GM10248 (cell line): ENCODE measurements at regions not wholly inside any gene's neighbourhood (a gene's known extent, or its start where the extent isn't known, plus 50 kb on each side); places are given as distances from the start of the nearest gene placed in this dataset.
"Not testable (repeated sequence)": the region's sequence is repeated elsewhere in the genome, so short reads cannot be mapped to it uniquely, and the experiment has no call there.

Experiments
- CTCF ChIA-PET: fragments of 300-600 bp; sonication (Branson Sonifier 250); formaldehyde crosslinking; extraction: SDS; loops from one replicate; lab custom pipeline; 2021; ENCODE audit warnings: antibody characterized with exemption; lab: Yijun Ruan, JAX
- POLR2A ChIA-PET: fragments of 350-650 bp; sonication (Branson Sonifier 250); formaldehyde crosslinking; extraction: SDS; loops from one replicate; lab custom pipeline; 2020; ENCODE audit warnings: antibody characterized with exemption; lab: Yijun Ruan, JAX
- DNase-seq: peaks from one replicate; pipeline ENCODE4 v3.0.0; 2012; ENCODE audit errors: extremely low spot score
- TF ChIP-seq, protein P1 (sequence below): IDR thresholded peaks from 2 replicates; pipeline ENCODE4 v1.5.1; 2012; ENCODE audit warnings: mild to moderate bottlenecking, low read depth; ENCODE audit errors: extremely low read depth, missing control alignments, control extremely low read depth

DNA sequence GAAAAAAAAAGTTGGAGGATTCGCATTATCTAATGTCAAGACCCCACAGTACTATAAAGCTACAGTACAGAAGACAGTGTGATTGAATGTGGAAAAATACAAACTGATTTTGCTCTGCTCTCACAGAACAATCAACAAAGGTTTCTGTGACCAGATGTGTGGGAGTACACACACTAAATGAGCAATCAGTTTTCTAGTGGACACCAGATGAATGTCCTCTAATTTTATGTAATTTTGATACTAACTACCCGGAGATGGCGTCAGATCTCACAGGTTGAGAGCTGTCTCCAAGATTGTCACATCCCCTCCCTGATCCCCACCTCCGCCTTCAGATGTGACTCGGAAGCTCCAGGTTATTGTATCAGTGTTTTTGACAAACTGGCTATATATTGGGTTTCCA, 81.9 kb upstream of the HUWE1 start:
- DNase-seq: no peak
- ChIA-PET POLR2A (no interaction called here), CTCF (no interaction called here)
- TF ChIP-seq, protein P1, sequence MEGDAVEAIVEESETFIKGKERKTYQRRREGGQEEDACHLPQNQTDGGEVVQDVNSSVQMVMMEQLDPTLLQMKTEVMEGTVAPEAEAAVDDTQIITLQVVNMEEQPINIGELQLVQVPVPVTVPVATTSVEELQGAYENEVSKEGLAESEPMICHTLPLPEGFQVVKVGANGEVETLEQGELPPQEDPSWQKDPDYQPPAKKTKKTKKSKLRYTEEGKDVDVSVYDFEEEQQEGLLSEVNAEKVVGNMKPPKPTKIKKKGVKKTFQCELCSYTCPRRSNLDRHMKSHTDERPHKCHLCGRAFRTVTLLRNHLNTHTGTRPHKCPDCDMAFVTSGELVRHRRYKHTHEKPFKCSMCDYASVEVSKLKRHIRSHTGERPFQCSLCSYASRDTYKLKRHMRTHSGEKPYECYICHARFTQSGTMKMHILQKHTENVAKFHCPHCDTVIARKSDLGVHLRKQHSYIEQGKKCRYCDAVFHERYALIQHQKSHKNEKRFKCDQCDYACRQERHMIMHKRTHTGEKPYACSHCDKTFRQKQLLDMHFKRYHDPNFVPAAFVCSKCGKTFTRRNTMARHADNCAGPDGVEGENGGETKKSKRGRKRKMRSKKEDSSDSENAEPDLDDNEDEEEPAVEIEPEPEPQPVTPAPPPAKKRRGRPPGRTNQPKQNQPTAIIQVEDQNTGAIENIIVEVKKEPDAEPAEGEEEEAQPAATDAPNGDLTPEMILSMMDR: no peak

DNA sequence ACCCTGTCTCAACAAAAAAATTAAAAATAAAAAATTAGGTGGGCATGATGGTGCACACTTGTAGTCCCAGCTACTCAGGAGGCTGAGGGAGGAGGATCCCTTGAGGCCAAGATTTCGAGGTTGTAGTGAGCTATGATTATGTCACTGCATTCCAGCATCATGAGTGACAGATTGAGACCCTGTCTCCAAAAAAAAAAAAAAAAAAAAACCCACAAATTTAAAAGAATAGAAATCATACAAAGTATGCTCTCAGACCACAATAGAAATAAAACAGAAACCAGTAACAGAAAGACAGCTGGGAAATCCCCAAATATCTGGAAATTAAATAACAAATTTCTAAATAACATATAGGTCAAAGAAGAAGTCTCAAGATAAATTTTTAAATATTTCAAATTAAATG, 81.0 kb upstream of the HUWE1 start:
- ChIA-PET POLR2A (interaction anchor here (0.6 to 0.7 kb wide), 2 partner anchors 572 to 765 kb away, joined by 5 to 6 read pairs; no protein-coding TSS in a partner anchor), CTCF (no interaction called here)
- no peak for DNase-seq
- TF ChIP-seq, protein P1: no peak

DNA sequence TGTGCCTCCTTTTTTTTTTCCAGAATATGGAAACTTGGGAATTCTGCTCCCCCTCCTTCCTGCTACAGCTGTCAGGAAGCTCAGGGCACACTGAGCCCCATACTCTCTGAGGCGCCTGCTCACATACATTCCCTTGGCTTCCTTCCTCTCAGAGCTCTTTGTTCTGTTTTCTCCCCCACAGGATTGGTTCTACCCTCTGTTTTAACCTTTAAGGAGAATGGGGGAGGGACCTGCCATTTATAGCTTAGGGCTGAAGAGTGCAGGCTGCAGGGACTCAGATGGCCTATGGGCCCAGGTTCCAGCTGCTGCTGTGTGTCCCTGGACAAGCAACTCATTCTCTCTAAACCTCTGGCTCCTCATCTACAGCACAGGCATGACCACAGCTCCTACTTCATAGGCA, 70.7 kb upstream of the HUWE1 start:
- DNase-seq, POLR2A ChIA-PET, CTCF ChIA-PET: not testable (repeated sequence)

DNA sequence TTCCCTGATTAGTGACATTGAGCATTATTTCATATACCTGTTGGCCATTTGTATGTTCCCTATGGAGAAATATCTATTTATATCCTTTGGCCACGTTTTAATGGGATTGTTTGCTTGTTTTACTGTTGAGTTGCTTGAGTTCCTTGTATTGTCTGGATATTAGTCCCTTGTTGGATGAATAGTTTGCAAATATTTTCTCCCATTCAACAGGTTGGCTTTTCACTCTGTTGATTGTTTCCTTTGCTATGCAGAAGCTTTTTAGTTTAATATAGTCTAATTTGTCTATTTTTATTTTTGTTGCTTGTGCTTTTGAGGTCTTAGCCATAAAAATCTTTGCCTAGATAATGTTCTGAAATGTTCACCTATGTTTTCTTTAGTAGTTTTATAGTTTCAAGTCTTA, 60.2 kb upstream of the HUWE1 start:
- DNase-seq: no peak
- CTCF ChIA-PET: no interaction called here
- POLR2A ChIA-PET: interaction anchor here (0.6 kb wide), 1 partner anchor 296 kb away, joined by 8 read pairs; no protein-coding TSS in a partner anchor
- TF ChIP-seq, protein P1: no peak

DNA sequence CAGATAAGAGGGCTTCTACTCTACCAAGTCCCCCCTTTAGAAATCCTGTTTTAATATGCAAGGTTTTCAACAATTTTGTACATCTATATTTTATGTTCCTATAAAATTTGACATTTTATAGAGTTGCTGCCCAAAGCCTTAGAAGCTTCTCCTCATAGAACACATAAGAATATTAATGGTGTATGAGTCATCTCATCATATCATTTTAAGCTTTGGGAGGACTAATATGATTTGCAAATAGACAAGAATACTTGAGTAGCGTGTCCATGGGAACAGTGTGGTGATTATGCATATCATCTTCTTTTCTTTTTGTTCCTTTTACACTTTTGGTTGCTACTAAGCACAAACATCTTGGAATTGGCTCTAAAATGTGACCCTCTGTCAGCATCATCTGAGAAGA, 56.7 kb upstream of the HUWE1 start:
- TF ChIP-seq, protein P1: no peak
- POLR2A ChIA-PET: no interaction called here
- DNase-seq: no peak
- CTCF ChIA-PET: no interaction called here

DNA sequence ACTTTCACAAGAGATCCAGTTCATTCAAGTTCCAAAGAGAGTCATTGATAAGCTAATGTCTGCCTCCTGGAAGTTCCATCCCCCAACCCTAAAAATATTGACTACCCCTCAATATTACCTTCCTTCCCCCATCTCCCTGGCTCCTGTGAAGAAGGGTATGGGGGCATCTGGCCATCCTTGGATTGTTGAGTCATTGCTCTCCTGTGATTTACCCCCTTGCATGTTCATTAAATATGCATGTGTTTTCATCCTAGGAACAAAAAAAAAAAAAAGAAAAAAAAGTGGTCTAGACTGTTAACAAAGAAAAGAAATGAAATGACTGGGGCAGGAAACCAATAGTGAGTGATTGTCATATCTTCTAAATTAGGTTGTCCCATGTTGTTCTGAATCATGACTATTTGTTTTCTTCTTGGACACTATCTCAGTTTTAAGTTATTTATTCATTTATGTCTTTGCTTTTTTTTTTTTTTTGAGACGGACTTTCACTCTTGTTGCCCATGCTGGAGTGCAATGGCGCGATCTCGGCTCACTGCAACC, 51.9 kb upstream of the HUWE1 start:
- no peak for DNase-seq
- ChIA-PET CTCF (no interaction called here), POLR2A (no interaction called here)
- TF ChIP-seq, protein P1: no peak
